Mucosa of rectum (tissue), 2 donors: ENCODE measurements at regions not wholly inside any gene's neighbourhood (a gene's known extent, or its start where the extent isn't known, plus 50 kb on each side); places are given as distances from the start of the nearest gene placed in this dataset.

Source experiments
- H3K27ac ChIP-seq, 2 donors: one replicate each; pipeline ENCODE4 v1.7.0; 2013; ENCODE audit warnings: inconsistent platforms in 2 of 2, low read depth in 2 of 2, low read length in 2 of 2
- H3K27me3 ChIP-seq, 2 donors: one replicate each; pipeline ENCODE4 v1.7.0; 2013; ENCODE audit warnings: low read length in 2 of 2; ENCODE audit not compliant: control insufficient read depth in 2 of 2, insufficient read depth in 2 of 2
- H3K36me3 ChIP-seq, 2 donors: one replicate each; pipeline ENCODE4 v1.7.0; 2013; ENCODE audit warnings: low read length in 2 of 2; ENCODE audit not compliant: control insufficient read depth in 2 of 2, insufficient read depth in 2 of 2
- H3K4me1 ChIP-seq, 2 donors: one replicate each; pipeline ENCODE4 v1.7.0; 2013; ENCODE audit warnings: low read length in 2 of 2, mild to moderate bottlenecking in 1 of 2; ENCODE audit not compliant: control insufficient read depth in 2 of 2, insufficient read depth in 2 of 2
- H3K4me3 ChIP-seq, 2 donors: one replicate each; pipeline ENCODE4 v1.7.0; 2013; ENCODE audit warnings: low read length in 2 of 2
- H3K9ac ChIP-seq, 2 donors: one replicate each; pipeline ENCODE4 v1.7.0; 2013; ENCODE audit warnings: low read length in 2 of 2, low read depth in 1 of 2, mild to moderate bottlenecking in 1 of 2
- H3K9me3 ChIP-seq, 2 donors: one replicate each; pipeline ENCODE4 v1.7.0; 2013; ENCODE audit warnings: low read length in 2 of 2; ENCODE audit not compliant: control insufficient read depth in 2 of 2
- donor health status: healthy.
- donor health status: Normal muscosa, but diverticular disease.

- Histone ChIP-seq H3K27ac (no peak overlapping the region), H3K36me3 (no peaks in the 10 kb centered on the region), H3K4me3 (no peak overlapping the region), H3K4me1 (no peaks in the 10 kb centered on the region), H3K27me3 (no peaks in the 10 kb centered on the region), H3K9me3 (no peaks in the 10 kb centered on the region), H3K9ac (no peak overlapping the region)
Measured at GRCh38 chr10:28199941-28200340, 102.9 kb downstream of the MPP7 start.

DNA sequence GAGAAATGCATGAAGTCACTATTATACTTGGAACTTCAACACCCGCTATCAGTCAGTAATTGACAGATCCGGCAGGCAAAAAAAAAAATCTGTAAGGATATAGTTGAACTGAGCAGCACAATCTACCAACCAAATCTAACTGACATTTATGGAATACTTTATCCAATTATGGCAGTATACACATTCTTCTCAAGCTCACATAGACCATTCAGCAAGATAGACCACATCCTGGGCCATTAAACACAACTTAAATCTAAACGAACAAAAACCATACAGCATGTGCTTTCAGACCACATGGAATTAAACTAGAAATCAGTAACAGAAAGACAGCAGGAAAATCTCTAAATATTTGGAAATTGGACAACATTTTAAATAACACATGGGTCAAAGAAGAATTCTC lies 112.7 kb downstream of the MPP7 start:
- Histone ChIP-seq H3K9ac (no peak overlapping the region), H3K27ac (no peak overlapping the region), H3K4me3 (no peak overlapping the region), H3K27me3 (no peaks in the 10 kb centered on the region), H3K4me1 (no peaks in the 10 kb centered on the region), H3K9me3 (no peaks in the 10 kb centered on the region), H3K36me3 (no peaks in the 10 kb centered on the region)

DNA sequence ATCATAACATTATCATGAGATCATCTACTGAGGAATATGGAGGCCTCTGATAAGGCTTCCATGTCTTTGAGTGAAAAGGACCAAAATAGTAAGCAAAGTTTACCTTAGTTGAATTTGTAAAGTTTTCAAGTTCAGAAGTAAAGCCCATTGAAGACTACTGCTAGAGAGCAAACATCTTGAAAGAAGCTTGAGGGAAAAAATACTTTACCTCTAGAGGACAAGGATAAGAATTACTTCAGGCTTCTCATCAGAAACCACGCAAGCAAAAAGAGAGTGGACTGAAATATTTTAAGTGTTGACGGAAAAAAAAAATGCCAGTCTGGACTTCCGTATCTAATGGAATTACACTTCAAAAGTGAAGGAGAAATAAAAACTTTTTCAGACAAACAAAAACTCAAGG lies 114.3 kb downstream of the MPP7 start:
- Histone ChIP-seq H3K9ac (no peak overlapping the region), H3K27ac (no peak overlapping the region), H3K36me3 (no peaks in the 10 kb centered on the region), H3K27me3 (no peaks in the 10 kb centered on the region), H3K9me3 (no peaks in the 10 kb centered on the region), H3K4me3 (no peak overlapping the region), H3K4me1 (no peaks in the 10 kb centered on the region)

DNA sequence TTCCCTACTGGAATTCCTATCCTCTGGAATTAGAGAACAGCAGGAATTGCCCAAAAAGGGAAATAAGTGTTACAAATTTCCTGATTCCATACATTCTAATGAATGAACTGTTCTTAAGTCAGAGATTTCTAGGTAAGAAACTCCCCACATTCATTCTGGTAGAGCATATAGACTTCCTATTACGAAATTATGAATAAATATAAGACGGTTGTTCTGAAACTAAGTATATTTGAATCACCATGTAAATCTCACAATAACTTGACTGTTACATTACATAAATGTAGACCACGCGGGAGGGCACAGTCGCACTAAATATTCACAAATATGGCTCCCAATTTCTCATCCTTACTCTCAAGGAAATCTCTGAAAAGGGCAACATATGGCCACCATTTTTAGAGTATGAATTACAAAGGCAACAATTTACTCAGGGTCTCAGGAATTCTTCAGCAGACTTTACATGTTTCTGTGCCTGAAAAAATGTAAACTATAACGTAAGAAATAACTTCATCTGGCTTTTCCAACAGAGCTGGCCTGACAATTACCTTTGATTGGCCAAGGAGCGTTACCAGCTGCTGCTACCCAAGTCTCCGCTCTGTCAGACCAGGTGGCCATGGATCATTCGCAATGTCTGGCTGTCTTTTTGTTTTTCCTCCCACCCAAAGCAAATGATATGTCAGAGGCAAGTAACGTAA lies 115.8 kb downstream of the MPP7 start:
- no peaks in the 10 kb centered on the region for H3K9me3 ChIP-seq
- H3K36me3 ChIP-seq, result no peaks in the 10 kb centered on the region
- H3K9ac ChIP-seq, result no peak overlapping the region
- H3K4me3 ChIP-seq, result no peak overlapping the region
- H3K27ac ChIP-seq, result no peak overlapping the region
- no peaks in the 10 kb centered on the region for H3K27me3 ChIP-seq
- no peaks in the 10 kb centered on the region for H3K4me1 ChIP-seq

GRCh38 chr10:28186461-28186860 lies 116.4 kb downstream of the MPP7 start:
- Histone ChIP-seq H3K9ac (no peak overlapping the region), H3K9me3 (no peaks in the 10 kb centered on the region), H3K27me3 (no peaks in the 10 kb centered on the region), H3K4me3 (no peak overlapping the region), H3K4me1 (no peaks in the 10 kb centered on the region), H3K27ac (no peak overlapping the region), H3K36me3 (no peaks in the 10 kb centered on the region)

DNA sequence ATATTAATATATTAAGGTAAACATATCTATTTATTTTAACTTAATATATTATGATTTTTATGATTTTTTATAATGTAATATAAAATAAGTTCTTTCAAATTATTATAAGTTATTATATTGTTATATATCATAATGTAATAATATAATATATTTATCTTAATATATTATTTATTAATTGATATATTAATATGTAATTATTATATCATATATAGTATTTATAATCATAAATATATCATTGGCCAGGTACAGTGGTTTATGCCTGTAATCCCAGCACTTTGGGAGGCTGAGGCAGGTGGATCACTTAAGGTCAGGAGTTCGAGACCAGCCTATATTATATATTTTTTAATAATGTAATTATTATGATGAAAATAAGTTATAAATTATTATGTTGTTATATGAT lies 118.1 kb downstream of the MPP7 start:
- Histone ChIP-seq H3K9ac (no peak overlapping the region), H3K36me3 (no peaks in the 10 kb centered on the region), H3K9me3 (no peaks in the 10 kb centered on the region), H3K4me1 (no peaks in the 10 kb centered on the region), H3K27me3 (no peaks in the 10 kb centered on the region), H3K4me3 (no peak overlapping the region), H3K27ac (no peak overlapping the region)

DNA sequence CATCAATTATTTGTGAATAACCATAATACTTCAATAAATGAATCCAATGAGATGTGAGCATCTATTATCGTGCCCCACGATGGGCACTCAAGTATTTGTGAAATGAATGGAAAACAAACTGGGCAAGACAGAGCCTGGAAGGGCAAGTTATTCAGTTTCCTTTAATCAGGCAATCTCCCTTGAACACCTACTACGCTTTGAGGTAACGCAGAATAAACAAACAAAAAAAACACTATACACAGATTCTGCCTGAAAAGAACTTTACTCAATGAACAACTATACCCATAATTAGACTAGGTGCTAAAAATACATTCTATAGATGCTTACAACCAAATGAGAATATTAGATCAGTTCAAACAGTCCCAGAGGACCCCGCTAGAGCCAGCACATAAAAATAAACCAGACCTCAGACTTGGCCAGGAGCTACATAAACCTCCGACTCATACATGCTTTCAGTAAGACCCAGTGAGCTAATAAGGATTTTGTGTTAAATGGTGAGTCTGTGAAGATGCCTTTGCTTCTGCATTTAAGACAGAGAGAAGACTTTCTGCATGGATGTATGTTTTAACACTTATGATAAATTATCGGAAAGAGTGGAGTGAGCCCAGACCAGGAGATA lies 121.3 kb downstream of the MPP7 start:
- Histone ChIP-seq H3K9me3 (no peaks in the 10 kb centered on the region), H3K4me3 (no peak overlapping the region), H3K36me3 (no peaks in the 10 kb centered on the region), H3K27me3 (no peaks in the 10 kb centered on the region), H3K27ac (no peak overlapping the region), H3K4me1 (peaks cover 0 to 3% of the 10 kb centered on the region in 2 donors), H3K9ac (no peak overlapping the region)

GRCh38 chr10:28180654-28181053 lies 122.2 kb downstream of the MPP7 start:
- Histone ChIP-seq H3K36me3 (no peaks in the 10 kb centered on the region), H3K27ac (no peak overlapping the region), H3K9ac (no peak overlapping the region), H3K27me3 (no peaks in the 10 kb centered on the region), H3K4me1 (peaks cover 0 to 3% of the 10 kb centered on the region in 2 donors), H3K4me3 (no peak overlapping the region), H3K9me3 (no peaks in the 10 kb centered on the region)

DNA sequence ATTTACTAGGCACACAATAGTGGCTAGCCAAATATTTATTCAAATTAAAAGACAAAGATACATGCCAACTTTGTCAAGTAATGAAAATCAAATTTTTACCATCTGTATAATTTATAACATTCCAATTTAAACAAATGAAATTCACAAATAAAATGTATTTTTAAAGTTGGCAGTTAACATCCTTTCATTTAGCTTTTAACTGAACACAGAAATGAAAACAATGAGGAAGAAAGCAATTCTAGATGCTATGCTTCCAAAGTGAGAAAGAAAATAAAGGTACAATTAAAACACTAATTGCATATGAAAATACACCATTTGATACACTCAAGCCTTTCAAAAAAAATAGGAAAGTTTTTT lies 123.1 kb downstream of the MPP7 start:
- no peak overlapping the region for H3K4me3 ChIP-seq
- H3K27me3 ChIP-seq, result no peaks in the 10 kb centered on the region
- no peak overlapping the region for H3K9ac ChIP-seq
- H3K4me1 ChIP-seq, result peaks cover 0 to 3% of the 10 kb centered on the region in 2 donors
- H3K9me3 ChIP-seq, result no peaks in the 10 kb centered on the region
- H3K27ac ChIP-seq, result no peak overlapping the region
- H3K36me3 ChIP-seq, result no peaks in the 10 kb centered on the region

- Histone ChIP-seq H3K27ac (no peak overlapping the region), H3K4me3 (no peak overlapping the region), H3K4me1 (peaks cover 0 to 3% of the 10 kb centered on the region in 2 donors), H3K9ac (no peak overlapping the region), H3K27me3 (no peaks in the 10 kb centered on the region), H3K36me3 (no peaks in the 10 kb centered on the region), H3K9me3 (no peaks in the 10 kb centered on the region)
Measured at GRCh38 chr10:28179006-28179742, 123.7 kb downstream of the MPP7 start.
